Neural cell (in vitro differentiated cells): ENCODE measurements at regions not wholly inside any gene's neighbourhood (a gene's known extent, or its start where the extent isn't known, plus 50 kb on each side); places are given as distances from the start of the nearest gene placed in this dataset.

Source experiments
- H2AFZ ChIP-seq: fragments of 200-600, 300-800 bp; sonication (generic), shearing (Covaris generic); 2 replicates; pipeline ENCODE4 v1.6.0; 2014; ENCODE audit warnings: low read depth, mild to moderate bottlenecking, antibody characterized with exemption, low read length, moderate library complexity
- H3F3A ChIP-seq: fragments of 200-600 bp; shearing (Covaris generic); 2 replicates; pipeline ENCODE4 v1.6.1; 2016; ENCODE audit warnings: mild to moderate bottlenecking, moderate library complexity, mixed read lengths, antibody characterized with exemption, low read length; ENCODE audit not compliant: insufficient read depth, poor library complexity, severe bottlenecking
- H3K27ac ChIP-seq: fragments of 200-600, 300-800 bp; sonication (generic), shearing (Covaris generic); 2 replicates; pipeline ENCODE4 v1.5.1; 2014; ENCODE audit warnings: mild to moderate bottlenecking, low read length, moderate library complexity
- H3K27me3 ChIP-seq: fragments of 300-800, 200-600 bp; sonication (generic), shearing (Covaris generic); 2 replicates; pipeline ENCODE4 v1.6.0; 2014; ENCODE audit warnings: mild to moderate bottlenecking, low read depth, low read length, moderate library complexity; ENCODE audit not compliant: insufficient read depth
- H3K36me3 ChIP-seq: fragments of 300-800, 200-600 bp; sonication (generic), shearing (Covaris generic); 2 replicates; pipeline ENCODE4 v1.5.1; 2014; ENCODE audit warnings: mild to moderate bottlenecking, antibody characterized with exemption, low read length, moderate library complexity; ENCODE audit not compliant: insufficient read depth
- H3K4me2 ChIP-seq: fragments of 300-800, 200-600 bp; sonication (generic), shearing (Covaris generic); 2 replicates; pipeline ENCODE4 v1.6.0; 2014; ENCODE audit warnings: mild to moderate bottlenecking, low read length
- H3K4me3 ChIP-seq: fragments of 300-800, 200-600 bp; sonication (generic), shearing (Covaris generic); 2 replicates; pipeline ENCODE4 v1.5.1; 2014; ENCODE audit warnings: mild to moderate bottlenecking, low read length, moderate library complexity
- H3K79me2 ChIP-seq: fragments of 200-600 bp; shearing (Covaris generic); replicated peaks from 2 replicates; pipeline ENCODE4 v1.6.0; 2014; ENCODE audit warnings: mild to moderate bottlenecking, low read length, moderate library complexity; ENCODE audit not compliant: insufficient read depth
- H3K9ac ChIP-seq: fragments of 300-800, 200-600 bp; sonication (generic), shearing (Covaris generic); 2 replicates; pipeline ENCODE4 v1.6.1; 2016; ENCODE audit warnings: mild to moderate bottlenecking, low read length, mixed read lengths
- H3K9me2 ChIP-seq: fragments of 200-600 bp; shearing (Covaris generic); 2 replicates; pipeline ENCODE4 v1.6.1; 2016; ENCODE audit warnings: mild to moderate bottlenecking, low read length, mixed read lengths; ENCODE audit not compliant: insufficient read depth
- H3K9me3 ChIP-seq: fragments of 200-600, 300-800 bp; sonication (generic), shearing (Covaris generic); 2 replicates; pipeline ENCODE4 v1.6.1; 2016; ENCODE audit warnings: mild to moderate bottlenecking, mixed run types, low read length, moderate library complexity, mixed read lengths
- H4K20me1 ChIP-seq: fragments of 200-600 bp; shearing (Covaris generic); 2 replicates; pipeline ENCODE4 v1.6.1; 2016; ENCODE audit warnings: mild to moderate bottlenecking, mixed run types; ENCODE audit not compliant: insufficient read depth
- CTCF ChIP-seq: fragments of 450-650 bp; IDR thresholded peaks from 2 replicates; pipeline ENCODE4 v1.5.1; 2014; ENCODE audit warnings: antibody characterized with exemption, mild to moderate bottlenecking, moderate library complexity; ENCODE audit not compliant: poor library complexity, severe bottlenecking
- EP300 ChIP-seq: fragments of 450-650 bp; conservative IDR thresholded peaks from 2 replicates; pipeline ENCODE4 v1.6.1; 2014; ENCODE audit warnings: antibody characterized with exemption, mild to moderate bottlenecking, moderate library complexity; ENCODE audit not compliant: poor library complexity, severe bottlenecking
- EZH2 ChIP-seq: fragments of 200-600, 300-800 bp; shearing (Covaris generic), sonication (generic); IDR thresholded peaks from 2 replicates; pipeline ENCODE4 v1.6.1; 2014; ENCODE audit warnings: antibody characterized with exemption, low read length, borderline replicate concordance, mild to moderate bottlenecking; ENCODE audit not compliant: insufficient read depth, poor library complexity, severe bottlenecking
- MXI1 ChIP-seq: fragments of 450-650 bp; conservative IDR thresholded peaks from 2 replicates; pipeline ENCODE4 v1.6.1; 2014; ENCODE audit warnings: antibody characterized with exemption, mild to moderate bottlenecking; ENCODE audit not compliant: poor library complexity, severe bottlenecking
- POLR2AphosphoS5 ChIP-seq: IDR thresholded peaks from 2 replicates; pipeline ENCODE4 v1.6.1; 2012
- RAD21 ChIP-seq: fragments of 450-650 bp; conservative IDR thresholded peaks from 2 replicates; pipeline ENCODE4 v1.6.1; 2014; ENCODE audit warnings: antibody characterized with exemption, mild to moderate bottlenecking, moderate library complexity
- REST ChIP-seq: IDR thresholded peaks from 2 replicates; pipeline ENCODE4 v1.6.1; 2012; ENCODE audit warnings: borderline replicate concordance
- SMC3 ChIP-seq: fragments of 450-650 bp; conservative IDR thresholded peaks from 2 replicates; pipeline ENCODE4 v1.6.1; 2014; ENCODE audit warnings: antibody characterized with exemption, mild to moderate bottlenecking, moderate library complexity; ENCODE audit not compliant: poor library complexity
- TAF1 ChIP-seq: IDR thresholded peaks from 2 replicates; pipeline ENCODE4 v1.6.1; 2012; ENCODE audit warnings: low read depth

DNA sequence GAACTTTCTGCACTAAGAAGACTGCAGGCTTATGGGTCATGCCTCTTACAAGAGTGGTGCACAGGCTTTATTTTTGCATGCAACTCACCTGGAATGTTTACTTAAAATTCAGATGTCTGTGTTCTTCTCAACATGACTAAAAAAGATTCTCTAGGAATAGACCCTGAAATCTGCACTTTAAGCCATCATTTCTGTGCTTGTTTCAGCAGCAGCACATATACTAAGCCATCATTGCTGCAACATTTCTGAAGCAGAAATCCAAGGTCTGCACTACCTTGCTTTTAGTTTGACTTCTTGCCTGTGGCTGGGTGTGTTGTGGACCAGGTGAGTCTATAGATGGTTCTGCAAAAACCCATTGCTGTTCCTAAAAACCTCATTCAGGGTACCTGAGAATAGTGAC, 156.8 kb downstream of the CEP120 start:
- Histone ChIP-seq H3K79me2 (no peaks in the 10 kb centered on the region), H2AFZ (no peak overlapping the region), H3K4me2 (no peak overlapping the region), H3K36me3 (no peaks in the 10 kb centered on the region), H3K9ac (no peak overlapping the region), H3K4me3 (no peak overlapping the region), H4K20me1 (no peaks in the 10 kb centered on the region), H3K27me3 (no peaks in the 10 kb centered on the region), H3K9me3 (no peaks in the 10 kb centered on the region), H3K9me2 (no peaks in the 10 kb centered on the region), H3F3A (no peaks in the 10 kb centered on the region), H3K27ac (no peak overlapping the region)
- TF ChIP-seq REST: no peak
- no peak for TF ChIP-seq TAF1
- TF ChIP-seq POLR2AphosphoS5: no peak
- no peak for TF ChIP-seq SMC3
- no peak for TF ChIP-seq EP300
- no peak for TF ChIP-seq RAD21
- no peak for TF ChIP-seq CTCF
- no peak for TF ChIP-seq EZH2
- no peak for TF ChIP-seq MXI1

GRCh38 chr5:123265551-123265950, 157.7 kb downstream of the CEP120 start:
- no peaks in the 10 kb centered on the region for H3F3A ChIP-seq
- H3K4me2 ChIP-seq: no peak overlapping the region
- H3K27me3 ChIP-seq: no peaks in the 10 kb centered on the region
- no peaks in the 10 kb centered on the region for H3K9me3 ChIP-seq
- H3K4me3 ChIP-seq: no peak overlapping the region
- H3K27ac ChIP-seq: no peak overlapping the region
- H3K36me3 ChIP-seq: no peaks in the 10 kb centered on the region
- no peaks in the 10 kb centered on the region for H4K20me1 ChIP-seq
- H3K9me2 ChIP-seq: no peaks in the 10 kb centered on the region
- no peak for TF ChIP-seq RAD21
- no peak for TF ChIP-seq REST
- no peak for TF ChIP-seq EZH2
- TF ChIP-seq EP300: no peak
- no peak for TF ChIP-seq SMC3
- TF ChIP-seq POLR2AphosphoS5: no peak
- TF ChIP-seq MXI1: no peak
- TF ChIP-seq CTCF: no peak
- TF ChIP-seq TAF1: no peak
- no peak overlapping the region for H3K9ac ChIP-seq
- H3K79me2 ChIP-seq: no peaks in the 10 kb centered on the region
- no peak overlapping the region for H2AFZ ChIP-seq
